ENCODE measurements at regions not wholly inside any gene's neighbourhood (a gene's known extent, or its start where the extent isn't known, plus 50 kb on each side); places are given as distances from the start of the nearest gene placed in this dataset.

- H3K36me3 ChIP-seq (replicated peaks in 1 of 2) = no peaks in the 10 kb centered on the region
- peaks cover 5 to 11% of the 10 kb centered on the region in 2 donors for H3K4me1 ChIP-seq (replicated peaks in 1 of 2)
- WGBS, 4 donors = 72 to 83% (median 74%) methylated on average over 2 of the region's 2 CpGs
- intact Hi-C loops (cut with DNase I) = no loop called here
- no peaks in the 10 kb centered on the region for H3K9me3 ChIP-seq (replicated peaks in 1 of 3)
- H3K27me3 ChIP-seq = no peaks in the 10 kb centered on the region
- H3K27ac ChIP-seq = no peak overlapping the region
- TF ChIP-seq CTCF (IDR thresholded peaks at IDR 0.05) (no peak), POLR2A (IDR thresholded peaks at IDR 0.05) (no peak)
- no peak overlapping the region for H3K4me3 ChIP-seq
- no peak for DNase-seq
These were observed 154.8 kb upstream of the AGR3 start for GRCh38 chr7:17036584-17036983.

GRCh38 chr7:17037356-17037755, 155.6 kb upstream of the AGR3 start:
- 83 to 96% (median 89%) methylated on average over 3 of the region's 3 CpGs for WGBS, 4 donors
- Histone ChIP-seq H3K4me1 (replicated peaks in 1 of 2) (peaks cover 10 to 19% of the 10 kb centered on the region in 2 donors), H3K36me3 (replicated peaks in 1 of 2) (no peaks in the 10 kb centered on the region), H3K27ac (no peak overlapping the region), H3K27me3 (no peaks in the 10 kb centered on the region), H3K9me3 (replicated peaks in 1 of 3) (no peaks in the 10 kb centered on the region), H3K4me3 (no peak overlapping the region)
- intact Hi-C loops (cut with DNase I) = no loop called here
- no peak for DNase-seq
- no peak for TF ChIP-seq POLR2A (IDR thresholded peaks at IDR 0.05)
- TF ChIP-seq CTCF (IDR thresholded peaks at IDR 0.05) = no peak

- Histone ChIP-seq H3K27me3 (no peaks in the 10 kb centered on the region), H3K9me3 (replicated peaks in 1 of 3) (no peaks in the 10 kb centered on the region), H3K4me3 (no peak overlapping the region), H3K4me1 (replicated peaks in 1 of 2) (peaks cover 10 to 26% of the 10 kb centered on the region in 2 donors), H3K36me3 (replicated peaks in 1 of 2) (no peaks in the 10 kb centered on the region), H3K27ac (no peak overlapping the region)
- DNase-seq = no peak
- WGBS, 4 donors = 72 to 84% (median 81%) methylated on average over 3 of the region's 3 CpGs
- intact Hi-C loops (cut with DNase I) = no loop called here
- no peak for TF ChIP-seq CTCF (IDR thresholded peaks at IDR 0.05)
- no peak for TF ChIP-seq POLR2A (IDR thresholded peaks at IDR 0.05)
These were observed 156.5 kb upstream of the AGR3 start for GRCh38 chr7:17038160-17038782.

GRCh38 chr7:17038783-17039170, 157.0 kb upstream of the AGR3 start:
- peaks cover 10 to 26% of the 10 kb centered on the region in 2 donors for H3K4me1 ChIP-seq (replicated peaks in 1 of 2)
- no peaks in the 10 kb centered on the region for H3K9me3 ChIP-seq (replicated peaks in 1 of 3)
- no peak overlapping the region for H3K27ac ChIP-seq
- H3K27me3 ChIP-seq = no peaks in the 10 kb centered on the region
- H3K36me3 ChIP-seq (replicated peaks in 1 of 2) = no peaks in the 10 kb centered on the region
- DNase-seq = no peak
- WGBS, 4 donors = 75 to 90% (median 78%) methylated on average over 2 of the region's 2 CpGs
- intact Hi-C loops (cut with DNase I) = no loop called here
- no peak overlapping the region for H3K4me3 ChIP-seq
- no peak for TF ChIP-seq POLR2A (IDR thresholded peaks at IDR 0.05)
- no peak for TF ChIP-seq CTCF (IDR thresholded peaks at IDR 0.05)

All from adrenal gland (tissue), 9 donors.